HepG2 (cell line): ENCODE measurements at regions not wholly inside any gene's neighbourhood (a gene's known extent, or its start where the extent isn't known, plus 50 kb on each side); places are given as distances from the start of the nearest gene placed in this dataset.

Experiments used
- ATAC-seq: fragments of 200-7000 bp; cut with Tn5 transposase; 3 replicates; pipeline ENCODE4 v1.9.1; 2020; ENCODE audit warnings: mild to moderate bottlenecking, moderate library complexity
- BruUV-seq: library from RNA; stranded (reverse); fragments of 400-500 nt; replicated peaks from 2 replicates; lab custom pipeline; 2021; lab: Mats Ljungman, UMichigan
- CTCF ChIA-PET: fragments of 300-600 bp; formaldehyde crosslinking; extraction: SDS; loops from one replicate; lab custom pipeline; 2021; ENCODE audit warnings: low total read pairs, inconsistent platforms, low intra/inter-chr PET ratio; lab: Yijun Ruan, JAX
- POLR2A ChIA-PET: fragments of 350-600 bp; sonication (Branson Sonifier 250); formaldehyde crosslinking; loops from one replicate; lab custom pipeline; 2020; ENCODE audit warnings: antibody characterized with exemption, inconsistent platforms; lab: Yijun Ruan, JAX
- DNase-seq: peaks from one replicate; pipeline ENCODE4 v3.0.0-alpha.2; 2015; ENCODE audit warnings: low spot score
- FAIRE-seq: peaks from 3 replicates; lab custom pipeline; 2011; peaks lifted over from hg19 to GRCh38; lab: Jason Lieb, UNC
- H2AFZ ChIP-seq: one replicate; pipeline ENCODE4 v1.6.1; 2011; ENCODE audit warnings: low read length, inconsistent platforms
- H3K27ac ChIP-seq: fragments of 300-600 bp; 3 replicates; pipeline ENCODE4 v1.8.0; 2011; ENCODE audit warnings: mixed run types, mild to moderate bottlenecking, mixed read lengths, low read length, inconsistent platforms; ENCODE audit not compliant: insufficient read depth; ENCODE audit errors: extremely low read length
- H3K27me3 ChIP-seq, 2 experiments: fragments of 200-600 bp in 1 of 2; 2 replicates in 1 of 2; 3 replicates in 1 of 2; pipeline versions ENCODE4 v1.6.0 to v1.8.0; 2011; ENCODE audit warnings: low read length in 2 of 2, mild to moderate bottlenecking in 2 of 2, moderate library complexity in 2 of 2, inconsistent platforms in 1 of 2; ENCODE audit not compliant: insufficient read depth in 2 of 2, control insufficient read depth in 1 of 2
- H3K36me3 ChIP-seq, 2 experiments: fragments of 200-600 bp in 1 of 2; replicated peaks in 1 of 2; 2 replicates in 1 of 2; 3 replicates in 1 of 2; pipeline versions ENCODE4 v1.5.1 to v1.8.0; 2011; ENCODE audit warnings: low read length in 2 of 2, inconsistent platforms in 1 of 2; ENCODE audit not compliant: insufficient read depth in 2 of 2, control insufficient read depth in 1 of 2
- H3K4me1 ChIP-seq: 2 replicates; pipeline ENCODE4 v1.5.1; 2012; ENCODE audit warnings: low read length, inconsistent platforms; ENCODE audit not compliant: insufficient read depth
- H3K4me2 ChIP-seq: 2 replicates; pipeline ENCODE4 v1.6.0; 2011; ENCODE audit warnings: low read depth, low read length, inconsistent platforms
- H3K4me3 ChIP-seq, 3 experiments: fragments of 200-600 bp in 1 of 3; sonication (generic), shearing (Covaris generic) in 1 of 3; replicated peaks in 1 of 3; 2 replicates each; pipeline ENCODE4 v1.5.1; 2011 to 2016; ENCODE audit warnings: low read length in 3 of 3, inconsistent platforms in 2 of 3, low read depth in 2 of 3, mild to moderate bottlenecking in 2 of 3, control low read depth in 1 of 3, mixed read lengths in 1 of 3; ENCODE audit not compliant: insufficient read depth in 1 of 3
- H3K79me2 ChIP-seq: one replicate; pipeline ENCODE4 v1.6.1; 2011; ENCODE audit warnings: low read length, inconsistent platforms; ENCODE audit not compliant: insufficient read depth
- H3K9ac ChIP-seq: 2 replicates; pipeline ENCODE4 v1.6.0; 2011; ENCODE audit warnings: mild to moderate bottlenecking, low read depth, low read length, inconsistent platforms; ENCODE audit not compliant: insufficient read depth
- H3K9me3 ChIP-seq: 2 replicates; pipeline ENCODE4 v1.5.1; 2012; ENCODE audit warnings: mild to moderate bottlenecking, low read length
- H4K20me1 ChIP-seq: 2 replicates; pipeline ENCODE4 v1.6.0; 2011; ENCODE audit warnings: inconsistent platforms, mild to moderate bottlenecking, low read length, moderate library complexity; ENCODE audit not compliant: insufficient read depth
- CREB1 ChIP-seq, 2 experiments: fragments of 450-650 bp in 1 of 2; IDR thresholded peaks; 2 replicates each; pipeline ENCODE4 v1.6.1; 2016 to 2017; ENCODE audit warnings: control low read depth in 1 of 2, mild to moderate bottlenecking in 1 of 2, missing compliant biosample characterization in 1 of 2, missing genetic modification characterization in 1 of 2
- MAFF ChIP-seq: IDR thresholded peaks from 2 replicates; pipeline ENCODE4 v1.6.1; 2011; ENCODE audit warnings: low read depth, low read length, improper control_type of control experiment
- MAFK ChIP-seq, 2 experiments: IDR thresholded peaks in 1 of 2; conservative IDR thresholded peaks in 1 of 2; 2 replicates each; pipeline ENCODE4 v1.6.1; 2011; ENCODE audit warnings: improper control_type of control experiment in 2 of 2, low read length in 2 of 2
- SOX5 ChIP-seq: IDR thresholded peaks from 2 replicates; pipeline ENCODE4 v1.6.1; 2016; ENCODE audit warnings: borderline replicate concordance
- ZNF672 ChIP-seq: sonication (generic); formaldehyde crosslinking; IDR thresholded peaks from 2 replicates; pipeline ENCODE4 v1.8.1; 2022; ENCODE audit warnings: missing genetic modification reagents
- ZSCAN31 ChIP-seq: sonication (generic); formaldehyde crosslinking; IDR thresholded peaks from 2 replicates; pipeline ENCODE4 v1.5.0; 2020; ENCODE audit warnings: low read depth, mild to moderate bottlenecking, missing genetic modification reagents
- WGBS: methylation state at CpG from one replicate; pipeline ENCODE4 v1.1.6; 2017; ENCODE audit warnings: low lambda C conversion rate; 5-methylcytosine and 5-hydroxymethylcytosine counted together
- in situ Hi-C: cut with HindIII; loops from 2 replicates; pipeline ENCODE4 v1.10.0; 2017; ENCODE audit warnings: low pct_unique_long_range_greater_than_20kb; ENCODE audit not compliant: extremely low pct_ligation_motif_present
- intact Hi-C: fragments of 100-400 bp; cut with micrococcal nuclease; formaldehyde crosslinking; loops from one replicate; pipeline ENCODE4 v1.10.0; 2022; ENCODE audit not compliant: unreplicated experiment

DNA sequence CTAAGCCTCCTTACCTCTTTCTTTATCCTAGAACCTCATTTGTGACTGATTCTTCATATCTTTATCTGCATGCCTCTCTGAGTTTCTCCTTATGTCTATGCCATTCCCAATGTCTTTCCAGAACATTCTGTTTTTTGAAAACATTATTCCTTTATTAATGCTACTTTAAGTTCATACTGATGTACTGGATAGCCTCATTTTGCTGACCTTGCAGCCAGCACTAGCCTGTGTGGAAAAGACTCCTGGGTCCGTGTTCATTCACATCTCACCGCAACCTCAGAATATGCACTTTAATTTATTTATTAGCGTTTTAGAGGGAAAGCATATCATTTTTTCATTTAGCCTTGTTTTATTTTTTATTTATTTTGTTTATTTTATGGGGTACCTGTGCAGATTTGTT, 208.1 kb upstream of the NPVF start:
- POLR2A ChIA-PET: no interaction called here
- FAIRE-seq (no peak), DNase-seq (no peak), ATAC-seq (no peak)
- Histone ChIP-seq H3K4me1 (no peaks in the 10 kb centered on the region), H4K20me1 (no peaks in the 10 kb centered on the region), H3K27me3 (no peaks in the 10 kb centered on the region), H3K9me3 (peaks cover 16% of the 10 kb centered on the region; the same call in 1 of the 2 replicates), H3K36me3 (no peaks in the 10 kb centered on the region), H3K4me3 (no peak overlapping the region), H3K4me2 (no peak overlapping the region), H2AFZ (no peak overlapping the region), H3K79me2 (no peaks in the 10 kb centered on the region), H3K27ac (no peak overlapping the region), H3K9ac (no peak overlapping the region)
- WGBS: 38% methylated on average over 3 of the region's 3 CpGs
- intact Hi-C loops: no loop called here
- BruUV-seq: no TSS peak
- in situ Hi-C loops: no loop called here
- TF ChIP-seq MAFK (conservative IDR thresholded peaks at IDR 0.05 in 1 of 2, IDR thresholded peaks at IDR 0.05 in 1 of 2; ENCODE audit: low read length in 2 of 2): peak; percentile 53 to 79
- TF ChIP-seq MAFF: peak; percentile 66
- TF ChIP-seq ZNF672 (CRISPR knock-in tag): no peak
- TF ChIP-seq SOX5 (CRISPR knock-in tag): no peak
- CTCF ChIA-PET: no interaction called here

DNA sequence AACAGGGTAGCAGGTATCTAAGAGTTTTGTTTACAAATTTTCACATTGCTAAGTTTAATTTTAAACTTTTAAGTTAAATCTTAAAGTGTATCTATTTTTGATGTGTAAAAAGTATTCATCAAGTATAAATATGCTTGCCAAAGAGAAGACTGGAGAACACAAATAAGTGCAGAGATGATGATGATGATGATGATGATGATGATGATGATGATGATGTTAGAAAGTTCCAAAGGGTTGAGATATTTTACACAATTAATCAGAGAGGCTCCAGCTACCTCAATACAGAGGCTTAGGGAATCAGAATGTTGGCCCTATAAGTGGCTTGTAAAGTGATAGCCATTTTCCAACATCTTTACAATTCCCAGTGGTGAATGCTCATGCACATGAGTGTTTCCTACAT, 209.0 kb upstream of the NPVF start:
- ATAC-seq: no peak

More for the DNA sequence above, 209.0 kb upstream of the NPVF start:
- ChIA-PET POLR2A (no interaction called here), CTCF (no interaction called here)
- no peaks in the 10 kb centered on the region for H4K20me1 ChIP-seq
- no peak for TF ChIP-seq ZSCAN31
- TF ChIP-seq CREB1 (IDR thresholded peaks at IDR 0.05): peak; percentile 74
- no peak for TF ChIP-seq CREB1 (CRISPR knock-in tag; IDR thresholded peaks at IDR 0.05)
- TF ChIP-seq, all 625 proteins: peak for 1
- intact Hi-C loops: no loop called here
- Histone ChIP-seq H3K4me2 (no peak overlapping the region), H3K9me3 (peaks cover 22% of the 10 kb centered on the region; the same call in 1 of the 2 replicates), H3K4me3 (no peak overlapping the region), H2AFZ (no peak overlapping the region), H3K79me2 (no peaks in the 10 kb centered on the region), H3K36me3 (no peaks in the 10 kb centered on the region), H3K4me1 (no peaks in the 10 kb centered on the region), H3K27me3 (no peaks in the 10 kb centered on the region), H3K9ac (no peak overlapping the region), H3K27ac (no peak overlapping the region)
- FAIRE-seq: no peak
- in situ Hi-C loops: no loop called here
- no peak for DNase-seq
- BruUV-seq: no TSS peak
